Kidney epithelial cell (primary cell): ENCODE measurements at regions not wholly inside any gene's neighbourhood (a gene's known extent, or its start where the extent isn't known, plus 50 kb on each side); places are given as distances from the start of the nearest gene placed in this dataset.

Experiments
- DNase-seq: peaks from one replicate; pipeline ENCODE4 v3.0.0-alpha.2; 2010; ENCODE audit warnings: low read depth
- H3K27me3 ChIP-seq: 2 replicates; pipeline ENCODE4 v1.6.0; 2011; ENCODE audit warnings: low read length; ENCODE audit not compliant: control insufficient read depth, insufficient read depth
- H3K36me3 ChIP-seq: 2 replicates; pipeline ENCODE4 v1.5.1; 2011; ENCODE audit warnings: low read length; ENCODE audit not compliant: control insufficient read depth, insufficient read depth
- H3K4me3 ChIP-seq: 2 replicates; pipeline ENCODE4 v1.5.1; 2011; ENCODE audit warnings: low read depth, mild to moderate bottlenecking, control low read depth, low read length
- CTCF ChIP-seq: IDR thresholded peaks from 2 replicates; pipeline ENCODE4 v1.5.1; 2011; ENCODE audit warnings: mild to moderate bottlenecking, moderate library complexity, low read length, control low read depth, inconsistent platforms; ENCODE audit not compliant: insufficient read depth, poor library complexity, severe bottlenecking

- H3K4me3 ChIP-seq, result no peak overlapping the region
- no peaks in the 10 kb centered on the region for H3K27me3 ChIP-seq
- TF ChIP-seq CTCF, result no peak
- DNase-seq, result no peak
- H3K36me3 ChIP-seq, result no peaks in the 10 kb centered on the region
These were observed 79.4 kb upstream of the MAPK10 start for GRCh38 chr4:86439293-86439692.

DNA sequence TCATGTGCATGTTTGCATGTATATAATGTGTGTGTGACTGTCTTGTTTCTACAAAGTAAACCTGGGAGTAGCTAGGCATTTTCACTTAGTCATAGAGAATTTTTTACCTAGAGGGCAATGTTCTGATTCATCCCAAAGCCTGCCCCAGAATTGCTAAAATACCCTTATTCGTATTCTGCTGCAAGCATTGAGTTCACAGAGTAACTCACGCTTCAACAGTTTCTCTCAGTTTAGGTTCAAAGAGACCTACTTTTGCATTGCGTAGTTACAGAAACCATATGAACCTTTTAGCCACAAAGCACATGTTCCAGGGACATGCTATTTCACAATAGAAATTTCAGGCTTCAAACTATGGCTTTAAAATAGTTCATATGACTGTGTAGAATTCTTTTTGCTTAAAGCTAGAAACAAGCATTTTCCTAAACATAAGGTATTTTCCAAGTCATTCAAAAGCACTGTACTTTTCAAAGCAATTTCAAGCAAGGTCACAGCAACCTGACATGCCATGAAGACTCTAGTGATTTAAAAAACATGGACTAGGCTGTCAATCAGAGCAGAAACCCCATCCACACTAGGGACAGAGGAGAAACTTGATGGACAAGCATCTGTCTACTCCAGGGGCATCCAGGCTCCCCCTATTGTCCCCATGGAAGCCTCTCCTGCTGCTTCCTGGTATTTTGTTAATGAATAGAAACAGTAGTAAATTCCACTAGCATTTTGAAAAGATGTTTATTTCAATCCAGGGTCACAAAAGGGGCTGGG, 81.5 kb upstream of the MAPK10 start:
- TF ChIP-seq CTCF, result peak; percentile 15
- Histone ChIP-seq H3K36me3 (no peaks in the 10 kb centered on the region), H3K27me3 (no peaks in the 10 kb centered on the region), H3K4me3 (no peak overlapping the region)
- peak; percentile 83 for DNase-seq

- no peak for TF ChIP-seq CTCF
- Histone ChIP-seq H3K36me3 (no peaks in the 10 kb centered on the region), H3K4me3 (no peak overlapping the region), H3K27me3 (no peaks in the 10 kb centered on the region)
- no peak for DNase-seq
These were observed 83.0 kb upstream of the MAPK10 start for GRCh38 chr4:86442881-86443280.

- Histone ChIP-seq H3K36me3 (no peaks in the 10 kb centered on the region), H3K27me3 (no peaks in the 10 kb centered on the region), H3K4me3 (no peak overlapping the region)
- no peak for TF ChIP-seq CTCF
- no peak for DNase-seq
These were observed 83.6 kb upstream of the MAPK10 start for GRCh38 chr4:86443495-86443894.

DNA sequence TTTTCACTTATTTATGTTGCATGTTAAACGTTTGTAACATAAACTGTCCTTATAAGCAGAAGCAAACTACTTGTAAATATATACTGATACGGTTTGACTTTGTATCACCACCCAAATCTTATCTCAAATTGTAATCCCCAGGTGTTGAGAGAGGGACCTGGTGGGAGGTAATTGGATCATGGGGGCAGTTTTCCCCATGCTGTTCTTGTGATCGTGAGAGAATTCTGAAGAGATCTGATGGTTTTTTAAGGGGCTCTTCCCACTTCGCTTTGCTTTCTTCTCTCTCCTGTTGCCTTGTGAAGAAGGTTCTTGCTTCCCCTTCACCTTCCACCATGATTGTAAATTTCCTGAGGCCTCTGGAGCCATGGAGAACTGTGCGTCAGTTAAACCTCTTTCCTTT, 87.1 kb upstream of the MAPK10 start:
- Histone ChIP-seq H3K36me3 (no peaks in the 10 kb centered on the region), H3K4me3 (no peak overlapping the region), H3K27me3 (no peaks in the 10 kb centered on the region)
- no peak for TF ChIP-seq CTCF
- DNase-seq, result no peak

GRCh38 chr4:86448871-86449270, 89.0 kb upstream of the MAPK10 start:
- TF ChIP-seq CTCF, result no peak
- Histone ChIP-seq H3K4me3 (no peak overlapping the region), H3K36me3 (no peaks in the 10 kb centered on the region), H3K27me3 (no peaks in the 10 kb centered on the region)
- DNase-seq, result no peak
